ENCODE measurements at regions not wholly inside any gene's neighbourhood (a gene's known extent, or its start where the extent isn't known, plus 50 kb on each side); places are given as distances from the start of the nearest gene placed in this dataset.
A peak's percentile ranks its signal among the peaks of the same experiment; 100 is the strongest.

GRCh38 chr18:1993866-1994265, 577.4 kb downstream of the METTL4 start:
- no peak for DNase-seq

GRCh38 chr18:1994471-1994870, 576.8 kb downstream of the METTL4 start:
- DNase-seq = no peak

- no peak for DNase-seq
These were observed 576.2 kb downstream of the METTL4 start for GRCh38 chr18:1995041-1995612.

GRCh38 chr18:1998121-1998520, 573.2 kb downstream of the METTL4 start:
- DNase-seq = no peak

GRCh38 chr18:1999387-1999786, 571.9 kb downstream of the METTL4 start:
- DNase-seq = no peak

GRCh38 chr18:2002151-2002550, 569.2 kb downstream of the METTL4 start:
- no peak for DNase-seq

- no peak for DNase-seq
These were observed 568.7 kb downstream of the METTL4 start for GRCh38 chr18:2002604-2003003.

- DNase-seq = no peak
These were observed 561.2 kb downstream of the METTL4 start for GRCh38 chr18:2009942-2010697.

- no peak for DNase-seq
These were observed 544.3 kb downstream of the METTL4 start for GRCh38 chr18:2027016-2027415.

- no peak for DNase-seq
These were observed 543.5 kb downstream of the METTL4 start for GRCh38 chr18:2027756-2028155.

- DNase-seq = no peak
These were observed 542.3 kb downstream of the METTL4 start for GRCh38 chr18:2028986-2029385.

- no peak for DNase-seq
These were observed 540.7 kb downstream of the METTL4 start for GRCh38 chr18:2030647-2031046.

- DNase-seq = no peak
These were observed 539.3 kb downstream of the METTL4 start for GRCh38 chr18:2032036-2032435.

GRCh38 chr18:2035056-2035455, 536.2 kb downstream of the METTL4 start:
- DNase-seq = no peak

GRCh38 chr18:2036086-2036485, 535.2 kb downstream of the METTL4 start:
- DNase-seq = no peak

- DNase-seq = no peak
These were observed 531.0 kb downstream of the METTL4 start for GRCh38 chr18:2040279-2040678.

- no peak for DNase-seq
These were observed 521.3 kb downstream of the METTL4 start for GRCh38 chr18:2049986-2050385.

GRCh38 chr18:2050702-2051201, 520.6 kb downstream of the METTL4 start:
- DNase-seq = no peak

- DNase-seq = no peak
These were observed 517.7 kb downstream of the METTL4 start for GRCh38 chr18:2053490-2054089.

GRCh38 chr18:2059336-2059735, 512.0 kb downstream of the METTL4 start:
- DNase-seq = no peak

GRCh38 chr18:2060086-2060485, 511.2 kb downstream of the METTL4 start:
- no peak for DNase-seq

GRCh38 chr18:2070631-2071030, 500.7 kb downstream of the METTL4 start:
- peak; percentile 97 for DNase-seq

GRCh38 chr18:2075499-2075898, 495.8 kb downstream of the METTL4 start:
- DNase-seq = no peak

GRCh38 chr18:2082676-2083075, 488.6 kb downstream of the METTL4 start:
- no peak for DNase-seq
